Esophagus squamous epithelium (tissue), 5 donors: ENCODE measurements at regions not wholly inside any gene's neighbourhood (a gene's known extent, or its start where the extent isn't known, plus 50 kb on each side); places are given as distances from the start of the nearest gene placed in this dataset.

Source experiments
- DNase-seq: peaks from one replicate; lab custom pipeline; 2025; lab: John Stamatoyannopoulos, UW
- H3K27ac ChIP-seq, 4 donors: fragments of 200-600 bp; sonication (generic); one replicate each; pipeline ENCODE4 v1.5.1; 2016 to 2019; ENCODE audit warnings: mild to moderate bottlenecking in 1 of 4
- H3K27me3 ChIP-seq, 4 donors: fragments of 200-600 bp; sonication (generic); 1 replicate in 3 of 4; 2 replicates in 1 of 4; pipeline versions ENCODE4 v1.5.1 to v1.6.0; 2017 to 2021; ENCODE audit warnings: antibody characterized with exemption in 1 of 4
- H3K36me3 ChIP-seq, 3 donors: fragments of 200-600 bp; sonication (generic); one replicate each; pipeline ENCODE4 v1.5.1; 2016 to 2019
- H3K4me1 ChIP-seq, 3 donors: fragments of 200-600 bp; sonication (generic); one replicate each; pipeline ENCODE4 v1.5.1; 2017 to 2019
- H3K4me3 ChIP-seq, 4 donors: fragments of 200-600 bp; sonication (generic); 1 replicate in 3 of 4; 2 replicates in 1 of 4; pipeline ENCODE4 v1.5.1; 2016 to 2019; ENCODE audit warnings: mild to moderate bottlenecking in 2 of 4, moderate library complexity in 1 of 4
- H3K9me3 ChIP-seq, 3 donors: fragments of 200-600 bp; sonication (generic); one replicate each; pipeline ENCODE4 v1.5.1; 2016 to 2019
- POLR2A ChIP-seq, 4 donors: fragments of 450-650 bp; IDR thresholded peaks; one replicate each; pipeline ENCODE4 v1.6.1; 2017; ENCODE audit warnings: antibody characterized with exemption in 4 of 4, mild to moderate bottlenecking in 4 of 4, moderate library complexity in 3 of 4
- WGBS, 2 donors: methylation state at CpG; one replicate each; pipeline ENCODE4 v1.1.5; 2018; 5-methylcytosine and 5-hydroxymethylcytosine counted together
- intact Hi-C: fragments of 100-400 bp; cut with DNase I; formaldehyde crosslinking; loops from one replicate; pipeline ENCODE4 v1.15.0; 2022
- TF ChIP-seq, protein P1 (sequence below), 6 experiments: fragments of 450-650 bp in 4 of 6; fragments of 200-600 bp in 2 of 6; sonication (generic) in 2 of 6; IDR thresholded peaks; one replicate each; pipeline ENCODE4 v1.5.1; 2016 to 2019; ENCODE audit warnings: antibody characterized with exemption in 6 of 6, mild to moderate bottlenecking in 4 of 6, moderate library complexity in 4 of 6
- donor health status: DM: yes; HTN: yes; CAD: no.

DNA sequence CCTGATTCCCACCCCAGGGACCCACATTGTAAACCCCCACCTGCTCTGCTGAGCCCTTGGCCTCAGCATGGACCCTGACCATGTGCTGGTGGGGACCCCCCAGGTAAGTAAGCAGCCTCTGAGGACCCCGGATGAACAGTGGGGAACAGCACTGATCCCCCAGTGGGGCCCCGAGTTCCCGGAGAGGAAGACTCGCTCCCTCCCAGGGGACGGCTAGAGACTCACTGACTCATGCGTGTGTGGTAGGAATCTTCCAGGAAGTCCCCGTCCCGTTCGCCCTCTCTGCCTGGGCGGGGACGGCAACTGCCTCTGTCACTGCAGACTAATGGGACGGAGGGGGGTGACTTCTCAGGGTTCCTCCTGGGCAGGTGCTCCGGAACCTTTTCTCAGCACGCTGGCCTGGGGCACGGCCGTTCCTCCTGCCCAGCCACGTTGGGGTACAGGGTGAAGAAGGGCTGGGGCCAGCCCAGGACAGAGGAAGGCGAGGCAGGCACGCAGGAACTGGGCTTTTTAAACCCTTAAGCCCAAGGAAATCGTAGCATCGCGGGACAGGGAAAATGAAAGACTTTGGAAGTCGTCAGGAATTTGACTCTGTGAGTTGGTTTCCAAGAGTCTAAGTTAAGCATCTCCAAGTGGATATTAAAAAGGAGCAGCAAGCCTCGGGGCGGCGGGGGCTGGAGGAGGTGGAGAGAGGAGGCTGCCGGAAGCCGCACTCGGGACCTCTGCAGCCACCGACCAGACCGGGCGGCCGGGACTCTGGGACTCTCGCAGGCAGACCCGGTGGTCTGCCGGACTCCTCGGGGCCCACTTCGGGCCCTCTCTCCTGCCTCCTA lies 178.7 kb downstream of the SEC14L1 start:
- TF ChIP-seq POLR2A (IDR thresholded peaks at IDR 0.05): peak in 3 of 4 donors; percentile 22 to 80 (median 69)
- TF ChIP-seq, protein P1, sequence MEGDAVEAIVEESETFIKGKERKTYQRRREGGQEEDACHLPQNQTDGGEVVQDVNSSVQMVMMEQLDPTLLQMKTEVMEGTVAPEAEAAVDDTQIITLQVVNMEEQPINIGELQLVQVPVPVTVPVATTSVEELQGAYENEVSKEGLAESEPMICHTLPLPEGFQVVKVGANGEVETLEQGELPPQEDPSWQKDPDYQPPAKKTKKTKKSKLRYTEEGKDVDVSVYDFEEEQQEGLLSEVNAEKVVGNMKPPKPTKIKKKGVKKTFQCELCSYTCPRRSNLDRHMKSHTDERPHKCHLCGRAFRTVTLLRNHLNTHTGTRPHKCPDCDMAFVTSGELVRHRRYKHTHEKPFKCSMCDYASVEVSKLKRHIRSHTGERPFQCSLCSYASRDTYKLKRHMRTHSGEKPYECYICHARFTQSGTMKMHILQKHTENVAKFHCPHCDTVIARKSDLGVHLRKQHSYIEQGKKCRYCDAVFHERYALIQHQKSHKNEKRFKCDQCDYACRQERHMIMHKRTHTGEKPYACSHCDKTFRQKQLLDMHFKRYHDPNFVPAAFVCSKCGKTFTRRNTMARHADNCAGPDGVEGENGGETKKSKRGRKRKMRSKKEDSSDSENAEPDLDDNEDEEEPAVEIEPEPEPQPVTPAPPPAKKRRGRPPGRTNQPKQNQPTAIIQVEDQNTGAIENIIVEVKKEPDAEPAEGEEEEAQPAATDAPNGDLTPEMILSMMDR (IDR thresholded peaks at IDR 0.05): no peak
- Histone ChIP-seq H3K27ac (peak overlapping the region; percentile 89 to 97 (median 93)), H3K4me1 (peaks cover 57 to 91% (median 67%) of the 10 kb centered on the region in 3 donors), H3K4me3 (peak overlapping the region; percentile 28 to 67 (median 52)), H3K9me3 (no peaks in the 10 kb centered on the region), H3K36me3 (no peaks in the 10 kb centered on the region), H3K27me3 (no peaks in the 10 kb centered on the region)
- intact Hi-C loops: loop anchor here (5.0 kb wide), 1 partner anchor 32 kb away; no protein-coding TSS in a partner anchor
- DNase-seq: no peak
- 2 to 13% methylated on average over 17 to 24 of the region's 38 CpGs for WGBS, 2 donors

DNA sequence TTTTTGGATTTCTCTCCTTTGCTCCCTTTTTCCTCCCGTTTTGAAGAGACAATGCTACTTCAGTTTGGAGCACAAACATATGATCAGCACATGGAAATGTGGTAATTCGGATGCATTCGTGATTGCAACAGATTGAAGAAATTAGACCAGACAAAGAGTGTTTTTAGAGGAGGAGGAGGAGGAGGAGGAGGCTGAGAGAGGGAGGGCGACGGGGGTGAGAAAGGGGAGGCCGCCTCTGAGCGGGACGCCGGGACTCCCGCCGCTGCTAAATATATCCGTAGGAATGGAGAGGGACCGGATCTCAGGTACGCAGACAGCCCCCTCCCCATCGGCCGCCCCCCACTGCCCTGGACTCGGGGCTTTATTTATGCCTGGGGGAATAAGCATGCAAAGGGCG lies 179.3 kb downstream of the SEC14L1 start:
- TF ChIP-seq POLR2A (IDR thresholded peaks at IDR 0.05): peak in 1 of 4 donors; percentile 10
- TF ChIP-seq, protein P1 (IDR thresholded peaks at IDR 0.05): no peak
- Histone ChIP-seq H3K4me1 (peaks cover 63 to 91% (median 71%) of the 10 kb centered on the region in 3 donors), H3K36me3 (no peaks in the 10 kb centered on the region), H3K27ac (peak overlapping the region; percentile 89 to 97 (median 93)), H3K9me3 (no peaks in the 10 kb centered on the region), H3K27me3 (no peaks in the 10 kb centered on the region), H3K4me3 (peak overlapping the region; percentile 28 to 67 (median 52))
- intact Hi-C loops: loop anchor here (5.0 kb wide), 1 partner anchor 33 kb away; no protein-coding TSS in a partner anchor
- no peak for DNase-seq
- WGBS, 2 donors: 8 to 17% methylated on average over 16 of the region's 18 CpGs

DNA sequence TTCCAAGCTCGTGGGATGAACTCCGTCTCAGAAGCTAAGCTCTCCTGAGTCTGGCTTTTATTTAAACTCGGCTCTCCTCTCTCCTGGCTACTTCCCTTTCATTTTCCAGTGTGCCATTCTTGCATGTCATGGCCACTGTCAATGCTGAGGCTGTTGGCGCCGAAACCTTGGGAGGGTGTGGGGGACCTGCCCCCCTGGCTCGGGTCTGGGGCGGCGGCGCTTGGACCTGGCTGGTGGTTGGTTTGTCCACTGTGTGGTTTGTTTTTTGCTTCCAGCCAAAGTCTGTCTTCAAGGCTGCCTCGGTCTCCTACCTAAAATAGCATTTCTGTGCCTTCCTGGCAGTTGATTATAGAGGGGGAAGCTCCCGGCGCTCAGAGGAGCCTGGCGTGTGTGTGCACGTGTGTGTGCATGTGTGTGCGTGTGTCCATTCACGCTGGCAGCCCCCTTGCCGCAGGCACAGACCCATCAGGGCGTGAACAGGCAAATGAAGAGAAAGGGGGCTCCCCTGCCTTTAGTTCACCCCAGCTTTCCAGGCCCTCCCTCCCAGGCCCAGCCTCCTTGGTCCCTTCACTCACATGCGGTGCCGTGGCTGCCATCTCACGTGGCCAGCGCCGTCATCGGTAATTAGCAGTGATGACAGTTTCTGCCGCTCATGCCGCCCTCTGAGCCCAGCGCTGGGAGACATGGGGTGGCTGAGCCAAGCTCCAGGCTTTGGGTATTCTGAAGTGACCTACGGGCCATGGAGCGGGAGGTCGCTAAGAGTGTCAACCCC lies 179.9 kb downstream of the SEC14L1 start:
- Histone ChIP-seq H3K27ac (peak overlapping the region; percentile 89 to 97 (median 93)), H3K4me1 (peaks cover 67 to 91% (median 69%) of the 10 kb centered on the region in 3 donors), H3K36me3 (no peaks in the 10 kb centered on the region), H3K9me3 (no peaks in the 10 kb centered on the region), H3K4me3 (peak overlapping the region; percentile 28 to 67 (median 52)), H3K27me3 (no peaks in the 10 kb centered on the region)
- TF ChIP-seq POLR2A (IDR thresholded peaks at IDR 0.05): peak in 1 of 4 donors; percentile 23
- TF ChIP-seq, protein P1 (IDR thresholded peaks at IDR 0.05): no peak
- intact Hi-C loops: loop anchor here (5.0 kb wide), 1 partner anchor 33 kb away; no protein-coding TSS in a partner anchor
- no peak for DNase-seq
- WGBS, 2 donors: 19 to 40% methylated on average over 12 to 17 of the region's 30 CpGs

DNA sequence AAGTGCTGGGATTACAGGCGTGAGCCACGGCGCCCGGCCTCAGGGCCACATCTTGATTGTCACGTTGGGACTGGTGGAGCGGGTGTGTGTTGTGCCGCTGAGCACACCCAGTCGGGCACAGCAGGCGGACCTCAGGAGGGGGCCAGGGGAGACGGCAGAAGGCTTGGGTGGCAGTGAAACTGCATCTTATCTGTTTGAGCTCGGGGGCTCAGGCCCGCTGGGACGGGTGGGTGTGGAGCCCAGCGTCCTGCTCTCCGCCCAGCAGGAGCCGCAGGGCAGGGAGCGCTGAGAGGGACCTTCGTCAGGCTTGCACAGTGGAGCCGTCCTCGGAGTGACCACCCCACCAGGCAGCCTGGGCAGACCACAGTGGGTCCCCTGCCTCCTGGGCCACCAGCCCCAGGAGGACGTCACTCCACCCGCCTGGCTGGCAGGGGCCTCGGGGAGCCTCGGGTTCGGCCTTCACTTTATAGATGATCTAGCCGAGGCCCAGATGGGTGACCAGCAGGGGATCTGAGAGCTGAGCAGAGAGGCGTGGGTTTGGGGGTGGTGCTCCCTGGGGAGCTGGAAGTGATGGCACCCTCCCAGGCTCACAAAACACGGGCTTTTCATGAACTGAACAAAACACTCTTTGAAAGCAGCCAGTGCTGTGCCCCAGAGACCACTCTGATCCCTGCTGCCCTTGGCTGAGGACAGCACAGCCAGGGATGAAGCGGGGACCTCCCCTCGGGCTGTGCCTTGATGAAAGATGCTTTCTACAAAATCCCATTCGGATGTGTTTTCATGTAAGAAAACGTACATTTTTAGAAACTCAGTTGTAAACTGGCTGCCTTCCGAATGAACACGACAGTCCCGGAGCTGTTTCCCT lies 181.1 kb downstream of the SEC14L1 start:
- H3K27ac ChIP-seq: peak overlapping the region; percentile 89 to 97 (median 93)
- H3K9me3 ChIP-seq: no peaks in the 10 kb centered on the region
- WGBS, 2 donors: 42 to 44% methylated on average over 6 to 7 of the region's 35 CpGs
- TF ChIP-seq, protein P1 (IDR thresholded peaks at IDR 0.05): no peak
- no peak for TF ChIP-seq POLR2A (IDR thresholded peaks at IDR 0.05)
- H3K36me3 ChIP-seq: no peaks in the 10 kb centered on the region
- DNase-seq: no peak
- peaks cover 67 to 89% (median 72%) of the 10 kb centered on the region in 3 donors for H3K4me1 ChIP-seq
- peak overlapping the region in 3 of 4 donors; percentile 51 to 67 (median 54) for H3K4me3 ChIP-seq
- intact Hi-C loops: loop anchor here (5.0 kb wide), 1 partner anchor 35 kb away; no protein-coding TSS in a partner anchor
- no peaks in the 10 kb centered on the region for H3K27me3 ChIP-seq
